ENCODE measurements at regions not wholly inside any gene's neighbourhood (a gene's known extent, or its start where the extent isn't known, plus 50 kb on each side); places are given as distances from the start of the nearest gene placed in this dataset.

DNA sequence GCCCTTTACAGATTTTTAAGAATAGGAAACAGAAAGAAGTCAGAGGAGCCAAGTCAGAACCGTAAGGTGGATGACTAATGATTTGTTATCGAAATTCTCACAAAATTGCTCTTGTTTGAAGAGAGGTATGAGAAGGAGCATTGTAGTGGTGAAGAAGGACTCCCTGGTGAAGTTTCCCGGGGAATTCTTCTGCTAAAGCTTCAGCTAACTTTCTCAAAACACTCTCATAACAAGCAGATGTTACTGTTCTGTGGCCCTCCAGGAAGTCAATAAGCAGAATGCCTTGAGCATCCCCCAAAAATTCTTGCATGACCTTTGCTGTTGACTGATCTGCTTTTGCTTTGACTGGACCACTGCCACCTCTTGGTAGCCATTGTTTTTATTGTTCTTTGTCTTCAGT lies 152.9 kb downstream of the HGF start:
- Histone ChIP-seq H3K36me3 (ENCODE audit: control insufficient read depth, insufficient read depth, low read length) (no peaks in the 10 kb centered on the region), H3K4me3 (replicated peaks; ENCODE audit: low read depth, low read length) (no peak overlapping the region), H3K27me3 (replicated peaks; ENCODE audit: control insufficient read depth, insufficient read depth, low read length) (no peaks in the 10 kb centered on the region)
- TF ChIP-seq CTCF (IDR thresholded peaks at IDR 0.05; ENCODE audit: insufficient read depth, low read length, poor library complexity, severe bottlenecking), result no peak
- DNase-seq (ENCODE audit: extremely low read depth, insufficient read length), result no peak

DNA sequence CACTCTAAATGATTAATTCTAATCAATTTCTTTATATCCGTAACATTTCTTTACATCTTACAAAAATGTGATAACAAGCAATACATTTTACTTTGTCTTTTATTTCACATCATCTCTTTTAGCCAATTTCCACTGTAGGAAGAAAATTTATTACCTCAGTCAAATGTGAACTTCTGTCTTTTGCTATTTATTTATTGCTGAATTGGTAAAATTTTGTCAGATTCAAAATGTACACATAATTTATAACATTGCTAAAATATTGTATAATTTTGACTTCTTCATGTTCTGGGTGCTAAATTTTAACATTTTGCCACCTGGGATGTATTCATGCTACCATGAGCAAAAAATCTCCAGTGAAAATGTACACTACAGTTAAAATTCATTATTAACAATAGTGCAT lies 158.0 kb downstream of the HGF start:
- Histone ChIP-seq H3K27me3 (replicated peaks; ENCODE audit: control insufficient read depth, insufficient read depth, low read length) (no peaks in the 10 kb centered on the region), H3K4me3 (replicated peaks; ENCODE audit: low read depth, low read length) (no peak overlapping the region), H3K36me3 (ENCODE audit: control insufficient read depth, insufficient read depth, low read length) (no peaks in the 10 kb centered on the region)
- DNase-seq (ENCODE audit: extremely low read depth, insufficient read length), result no peak
- no peak for TF ChIP-seq CTCF (IDR thresholded peaks at IDR 0.05; ENCODE audit: insufficient read depth, low read length, poor library complexity, severe bottlenecking)

DNA sequence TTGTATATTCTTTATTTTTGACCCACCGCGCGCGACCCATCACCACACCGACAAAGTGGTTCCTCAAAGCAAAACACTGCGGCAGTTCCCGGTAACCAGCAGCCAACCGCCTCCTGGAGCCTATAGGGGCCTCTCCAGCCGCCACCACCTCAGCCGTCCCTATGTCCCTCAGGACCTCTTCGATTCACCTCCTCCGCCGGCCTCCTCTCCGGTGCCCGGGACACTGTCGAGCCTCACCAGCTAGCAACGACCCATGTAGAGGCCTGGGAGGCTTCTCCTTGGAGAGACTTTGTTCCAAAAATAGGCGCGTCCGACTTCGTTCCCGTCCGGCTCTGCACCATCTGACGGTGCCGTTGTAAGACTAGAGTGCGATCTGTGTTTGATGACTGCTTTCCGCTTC lies 158.8 kb downstream of the HGF start:
- no peaks in the 10 kb centered on the region for H3K36me3 ChIP-seq (ENCODE audit: control insufficient read depth, insufficient read depth, low read length)
- no peak for TF ChIP-seq CTCF (IDR thresholded peaks at IDR 0.05; ENCODE audit: insufficient read depth, low read length, poor library complexity, severe bottlenecking)
- no peak for DNase-seq (ENCODE audit: extremely low read depth, insufficient read length)
- no peak overlapping the region for H3K4me3 ChIP-seq (replicated peaks; ENCODE audit: low read depth, low read length)
- H3K27me3 ChIP-seq (replicated peaks; ENCODE audit: control insufficient read depth, insufficient read depth, low read length), result no peaks in the 10 kb centered on the region

- Histone ChIP-seq H3K4me3 (replicated peaks; ENCODE audit: low read depth, low read length) (no peak overlapping the region), H3K27me3 (replicated peaks; ENCODE audit: control insufficient read depth, insufficient read depth, low read length) (no peaks in the 10 kb centered on the region), H3K36me3 (ENCODE audit: control insufficient read depth, insufficient read depth, low read length) (no peaks in the 10 kb centered on the region)
- no peak for TF ChIP-seq CTCF (IDR thresholded peaks at IDR 0.05; ENCODE audit: insufficient read depth, low read length, poor library complexity, severe bottlenecking)
- DNase-seq (ENCODE audit: extremely low read depth, insufficient read length), result no peak
Observed at GRCh38 chr7:81608748-81609382, 161.0 kb downstream of the HGF start.

- TF ChIP-seq CTCF (IDR thresholded peaks at IDR 0.05; ENCODE audit: insufficient read depth, low read length, poor library complexity, severe bottlenecking), result no peak
- Histone ChIP-seq H3K27me3 (replicated peaks; ENCODE audit: control insufficient read depth, insufficient read depth, low read length) (no peaks in the 10 kb centered on the region), H3K4me3 (replicated peaks; ENCODE audit: low read depth, low read length) (no peak overlapping the region), H3K36me3 (ENCODE audit: control insufficient read depth, insufficient read depth, low read length) (no peaks in the 10 kb centered on the region)
- DNase-seq (ENCODE audit: extremely low read depth, insufficient read length), result no peak
Observed at GRCh38 chr7:81607987-81608386, 161.9 kb downstream of the HGF start.

All from GM06990 (cell line).